ENCODE measurements at regions not wholly inside any gene's neighbourhood (a gene's known extent, or its start where the extent isn't known, plus 50 kb on each side); places are given as distances from the start of the nearest gene placed in this dataset.

DNA sequence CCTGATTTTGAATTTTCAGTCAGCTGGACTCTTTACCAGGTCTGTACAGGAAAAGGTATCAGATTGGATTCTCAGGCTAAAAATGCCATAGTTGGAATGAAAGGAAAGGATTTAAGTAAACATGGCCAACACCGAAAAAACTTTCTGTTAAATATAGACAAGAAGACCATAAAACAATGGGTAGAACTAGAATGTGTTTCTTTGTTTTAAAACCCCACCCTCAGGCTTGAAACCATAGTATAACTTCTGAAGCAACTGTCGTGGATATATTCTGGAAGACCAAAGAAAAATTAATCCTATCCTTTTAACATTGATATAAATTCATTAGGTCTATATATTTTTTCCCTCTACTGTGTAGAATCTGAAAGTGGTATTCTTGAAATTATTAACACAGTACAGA, 118.6 kb upstream of the HAPLN1 start:
- Mint-ChIP-seq H3K9me3 (no peaks in the 10 kb centered on the region), H3K4me3 (no peak overlapping the region), H3K4me1 (no peaks in the 10 kb centered on the region), H3K36me3 (ENCODE audit: low read depth) (no peaks in the 10 kb centered on the region), H3K27ac (no peak overlapping the region), H3K27me3 (ENCODE audit: insufficient read depth) (no peaks in the 10 kb centered on the region)
- no peak overlapping the region for H3K27ac ChIP-seq (ENCODE audit: low read depth, low read length)
- DNase-seq, result no peak
- no peaks in the 10 kb centered on the region for H3K36me3 ChIP-seq (ENCODE audit: control insufficient read depth, insufficient read depth, low read length)
- no peak overlapping the region for H3K4me3 ChIP-seq (ENCODE audit: low read length)
- H3K9ac ChIP-seq (ENCODE audit: extremely low read depth, low read length, poor library complexity, severe bottlenecking), result no peak overlapping the region
- no peaks in the 10 kb centered on the region for H3K9me3 ChIP-seq (ENCODE audit: control insufficient read depth, low read length)
- no peaks in the 10 kb centered on the region for H3K27me3 ChIP-seq (ENCODE audit: control insufficient read depth, insufficient read depth, low read length, poor library complexity, severe bottlenecking)
- H3K4me1 ChIP-seq (ENCODE audit: control insufficient read depth, insufficient read depth, low read length), result no peaks in the 10 kb centered on the region
- TF ChIP-seq, protein P1, sequence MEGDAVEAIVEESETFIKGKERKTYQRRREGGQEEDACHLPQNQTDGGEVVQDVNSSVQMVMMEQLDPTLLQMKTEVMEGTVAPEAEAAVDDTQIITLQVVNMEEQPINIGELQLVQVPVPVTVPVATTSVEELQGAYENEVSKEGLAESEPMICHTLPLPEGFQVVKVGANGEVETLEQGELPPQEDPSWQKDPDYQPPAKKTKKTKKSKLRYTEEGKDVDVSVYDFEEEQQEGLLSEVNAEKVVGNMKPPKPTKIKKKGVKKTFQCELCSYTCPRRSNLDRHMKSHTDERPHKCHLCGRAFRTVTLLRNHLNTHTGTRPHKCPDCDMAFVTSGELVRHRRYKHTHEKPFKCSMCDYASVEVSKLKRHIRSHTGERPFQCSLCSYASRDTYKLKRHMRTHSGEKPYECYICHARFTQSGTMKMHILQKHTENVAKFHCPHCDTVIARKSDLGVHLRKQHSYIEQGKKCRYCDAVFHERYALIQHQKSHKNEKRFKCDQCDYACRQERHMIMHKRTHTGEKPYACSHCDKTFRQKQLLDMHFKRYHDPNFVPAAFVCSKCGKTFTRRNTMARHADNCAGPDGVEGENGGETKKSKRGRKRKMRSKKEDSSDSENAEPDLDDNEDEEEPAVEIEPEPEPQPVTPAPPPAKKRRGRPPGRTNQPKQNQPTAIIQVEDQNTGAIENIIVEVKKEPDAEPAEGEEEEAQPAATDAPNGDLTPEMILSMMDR (conservative IDR thresholded peaks at IDR 0.05), result no peak
- WGBS, 2 experiments (ENCODE audit: insufficient coverage in 1 of 2, insufficient read length in 1 of 2), result 100% methylated on average over 1 of the region's 2 CpGs; no CpG with 5 or more reads in 1 of the 2 experiments

DNA sequence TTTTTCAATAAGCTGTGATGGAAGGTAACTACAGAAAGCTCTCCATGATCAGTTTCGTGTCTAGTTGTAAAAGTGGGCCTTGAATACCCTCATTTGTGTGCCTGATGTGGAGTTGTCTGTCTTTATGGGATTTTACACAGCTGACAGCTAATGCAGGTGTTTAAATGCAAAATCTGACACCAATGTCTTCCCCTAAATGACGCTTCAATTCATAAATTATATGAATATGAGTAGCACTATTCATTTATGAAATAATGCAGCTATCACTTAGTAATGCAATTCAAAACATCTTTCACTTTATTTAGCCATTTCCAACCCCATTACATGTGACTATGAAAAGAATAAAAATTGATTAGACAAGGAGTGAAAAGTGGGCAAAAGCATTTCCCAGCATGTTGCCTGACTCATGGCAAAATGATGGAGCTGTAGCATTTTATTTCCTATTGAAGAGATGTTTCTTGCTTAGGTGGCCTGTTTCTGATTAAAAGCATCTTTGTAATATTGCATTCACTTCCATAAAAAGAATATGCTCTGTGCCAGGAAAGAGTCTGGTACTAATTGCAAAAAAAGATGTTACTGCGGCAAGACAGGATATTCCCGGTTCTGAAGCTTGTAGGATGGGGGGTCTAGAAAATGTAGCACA, 116.7 kb upstream of the HAPLN1 start:
- Histone ChIP-seq H3K27me3 (ENCODE audit: control insufficient read depth, insufficient read depth, low read length, poor library complexity, severe bottlenecking) (no peaks in the 10 kb centered on the region), H3K36me3 (ENCODE audit: control insufficient read depth, insufficient read depth, low read length) (no peaks in the 10 kb centered on the region), H3K4me1 (ENCODE audit: control insufficient read depth, insufficient read depth, low read length) (no peaks in the 10 kb centered on the region), H3K9me3 (ENCODE audit: control insufficient read depth, low read length) (no peaks in the 10 kb centered on the region), H3K9ac (ENCODE audit: extremely low read depth, low read length, poor library complexity, severe bottlenecking) (no peak overlapping the region), H3K4me3 (ENCODE audit: low read length) (no peak overlapping the region), H3K27ac (ENCODE audit: low read depth, low read length) (no peak overlapping the region)
- DNase-seq, result no peak
- TF ChIP-seq, protein P1 (conservative IDR thresholded peaks at IDR 0.05), result no peak
- 89 to 100% methylated on average over 1 to 3 of the region's 4 CpGs for WGBS, 2 experiments (ENCODE audit: insufficient coverage in 1 of 2, insufficient read length in 1 of 2)
- Mint-ChIP-seq H3K4me3 (no peak overlapping the region), H3K27ac (no peak overlapping the region), H3K9me3 (no peaks in the 10 kb centered on the region), H3K36me3 (ENCODE audit: low read depth) (no peaks in the 10 kb centered on the region), H3K27me3 (ENCODE audit: insufficient read depth) (no peaks in the 10 kb centered on the region), H3K4me1 (no peaks in the 10 kb centered on the region)

DNA sequence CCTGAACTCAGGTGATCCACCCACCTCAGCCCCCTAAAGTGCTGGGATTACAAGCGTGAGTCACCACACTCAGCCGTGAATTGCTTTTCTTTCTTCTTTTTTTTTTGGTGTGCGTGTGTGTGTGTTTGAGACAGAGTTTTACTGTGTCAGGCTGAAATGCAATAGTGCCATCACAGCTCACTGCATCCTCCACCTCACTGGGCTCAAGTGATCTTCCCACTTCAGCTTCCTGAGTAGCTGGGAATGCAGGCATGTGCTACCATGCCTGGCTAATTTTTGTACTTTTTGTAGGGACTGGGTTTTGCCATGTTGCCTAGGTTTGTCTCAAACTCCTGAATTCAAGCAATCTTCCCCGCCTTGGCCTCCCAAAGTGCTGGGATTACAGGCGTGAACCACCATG, 113.7 kb upstream of the HAPLN1 start:
- Mint-ChIP-seq H3K9me3 (no peaks in the 10 kb centered on the region), H3K27me3 (ENCODE audit: insufficient read depth) (no peaks in the 10 kb centered on the region), H3K36me3 (ENCODE audit: low read depth) (no peaks in the 10 kb centered on the region), H3K4me3 (no peak overlapping the region), H3K27ac (no peak overlapping the region), H3K4me1 (no peaks in the 10 kb centered on the region)
- Histone ChIP-seq H3K27ac (ENCODE audit: low read depth, low read length) (no peak overlapping the region), H3K4me3 (ENCODE audit: low read length) (no peak overlapping the region), H3K9ac (ENCODE audit: extremely low read depth, low read length, poor library complexity, severe bottlenecking) (no peak overlapping the region), H3K9me3 (ENCODE audit: control insufficient read depth, low read length) (no peaks in the 10 kb centered on the region), H3K36me3 (ENCODE audit: control insufficient read depth, insufficient read depth, low read length) (no peaks in the 10 kb centered on the region), H3K27me3 (ENCODE audit: control insufficient read depth, insufficient read depth, low read length, poor library complexity, severe bottlenecking) (no peaks in the 10 kb centered on the region), H3K4me1 (ENCODE audit: control insufficient read depth, insufficient read depth, low read length) (no peaks in the 10 kb centered on the region)
- 86 to 91% methylated on average over 1 to 3 of the region's 5 CpGs for whole genome bisulfite sequencing, 2 experiments (ENCODE audit: insufficient coverage in 1 of 2, insufficient read length in 1 of 2)
- no peak for DNase-seq
- TF ChIP-seq, protein P1 (conservative IDR thresholded peaks at IDR 0.05), result no peak

All from endodermal cell (in vitro differentiated cells).